C4-2B (cell line): ENCODE measurements at regions not wholly inside any gene's neighbourhood (a gene's known extent, or its start where the extent isn't known, plus 50 kb on each side); places are given as distances from the start of the nearest gene placed in this dataset.

Experiments
- H3K27ac ChIP-seq: fragments of 450-650 bp; 2 replicates; pipeline ENCODE4 v1.5.1; 2017
- ZFX ChIP-seq: fragments of 450-650 bp; IDR thresholded peaks from 2 replicates; pipeline ENCODE4 v1.6.1; 2017
- TF ChIP-seq, protein P1 (sequence below): fragments of 450-650 bp; conservative IDR thresholded peaks from 2 replicates; pipeline ENCODE4 v1.5.1; 2017; ENCODE audit warnings: mild to moderate bottlenecking

DNA sequence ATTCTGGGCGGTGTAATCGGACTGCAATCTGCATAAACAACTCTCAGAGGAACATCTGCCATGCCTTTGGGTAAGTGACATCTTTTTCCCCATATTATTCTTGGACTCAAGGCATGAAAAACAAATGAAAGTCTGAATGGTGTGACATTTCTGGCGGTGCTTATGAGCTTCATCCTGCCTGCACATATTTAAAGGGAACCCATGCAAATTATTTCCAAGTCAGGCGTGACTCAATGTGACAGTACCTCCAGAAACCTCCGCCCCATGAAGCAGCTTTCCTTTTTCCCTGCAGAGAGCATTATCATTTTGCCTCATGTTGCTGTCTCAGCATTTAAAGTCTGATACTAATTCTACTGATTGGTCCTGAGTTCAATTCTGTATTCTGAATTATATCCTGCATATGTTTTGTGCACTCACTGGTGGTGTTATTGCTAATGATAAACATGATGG lies 585.4 kb downstream of the SNAPC1 start:
- no peak overlapping the region for H3K27ac ChIP-seq
- no peak for TF ChIP-seq ZFX
- TF ChIP-seq, protein P1, sequence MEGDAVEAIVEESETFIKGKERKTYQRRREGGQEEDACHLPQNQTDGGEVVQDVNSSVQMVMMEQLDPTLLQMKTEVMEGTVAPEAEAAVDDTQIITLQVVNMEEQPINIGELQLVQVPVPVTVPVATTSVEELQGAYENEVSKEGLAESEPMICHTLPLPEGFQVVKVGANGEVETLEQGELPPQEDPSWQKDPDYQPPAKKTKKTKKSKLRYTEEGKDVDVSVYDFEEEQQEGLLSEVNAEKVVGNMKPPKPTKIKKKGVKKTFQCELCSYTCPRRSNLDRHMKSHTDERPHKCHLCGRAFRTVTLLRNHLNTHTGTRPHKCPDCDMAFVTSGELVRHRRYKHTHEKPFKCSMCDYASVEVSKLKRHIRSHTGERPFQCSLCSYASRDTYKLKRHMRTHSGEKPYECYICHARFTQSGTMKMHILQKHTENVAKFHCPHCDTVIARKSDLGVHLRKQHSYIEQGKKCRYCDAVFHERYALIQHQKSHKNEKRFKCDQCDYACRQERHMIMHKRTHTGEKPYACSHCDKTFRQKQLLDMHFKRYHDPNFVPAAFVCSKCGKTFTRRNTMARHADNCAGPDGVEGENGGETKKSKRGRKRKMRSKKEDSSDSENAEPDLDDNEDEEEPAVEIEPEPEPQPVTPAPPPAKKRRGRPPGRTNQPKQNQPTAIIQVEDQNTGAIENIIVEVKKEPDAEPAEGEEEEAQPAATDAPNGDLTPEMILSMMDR: no peak

DNA sequence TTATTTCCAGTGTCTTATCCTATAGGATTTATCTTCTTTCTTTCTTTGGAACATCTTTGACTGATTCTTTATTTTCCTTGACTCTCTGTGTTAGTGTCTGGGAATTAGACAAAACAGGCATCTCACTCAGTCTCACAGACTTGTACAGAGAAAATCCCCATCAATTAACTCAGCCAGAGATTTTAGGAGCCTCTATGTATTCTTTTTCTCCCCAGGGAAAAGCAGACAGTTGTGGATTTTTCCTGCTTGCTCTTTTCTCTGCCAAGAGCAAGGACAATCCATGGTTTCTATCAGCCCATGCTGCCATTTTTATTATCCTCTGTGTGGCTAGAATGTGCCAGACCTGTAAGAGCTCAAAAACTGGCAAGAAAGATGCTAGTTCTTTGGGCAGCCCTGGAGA lies 595.1 kb downstream of the SNAPC1 start:
- no peak for TF ChIP-seq ZFX
- TF ChIP-seq, protein P1: no peak
- no peak overlapping the region for H3K27ac ChIP-seq

DNA sequence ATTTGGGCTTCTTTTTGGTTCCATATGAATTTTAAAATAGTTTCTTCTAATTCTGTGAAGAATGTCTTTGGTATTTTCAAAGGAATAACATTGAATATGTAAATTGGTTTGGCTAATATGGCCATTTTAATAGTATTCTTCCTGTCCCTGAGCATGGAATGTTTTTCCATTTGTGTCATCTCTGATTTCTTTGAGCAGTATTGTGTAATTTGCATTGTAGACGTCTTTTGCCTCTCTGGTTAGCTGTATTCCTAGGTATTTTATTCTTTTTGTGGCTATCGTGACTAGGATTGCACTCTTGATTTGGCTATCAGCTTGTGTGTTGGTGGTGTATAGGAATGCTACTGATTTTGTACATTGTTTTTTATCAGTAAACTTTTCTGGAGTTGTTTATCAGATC lies 601.9 kb downstream of the SNAPC1 start:
- TF ChIP-seq, protein P1: no peak
- TF ChIP-seq ZFX: no peak
- H3K27ac ChIP-seq: no peak overlapping the region

DNA sequence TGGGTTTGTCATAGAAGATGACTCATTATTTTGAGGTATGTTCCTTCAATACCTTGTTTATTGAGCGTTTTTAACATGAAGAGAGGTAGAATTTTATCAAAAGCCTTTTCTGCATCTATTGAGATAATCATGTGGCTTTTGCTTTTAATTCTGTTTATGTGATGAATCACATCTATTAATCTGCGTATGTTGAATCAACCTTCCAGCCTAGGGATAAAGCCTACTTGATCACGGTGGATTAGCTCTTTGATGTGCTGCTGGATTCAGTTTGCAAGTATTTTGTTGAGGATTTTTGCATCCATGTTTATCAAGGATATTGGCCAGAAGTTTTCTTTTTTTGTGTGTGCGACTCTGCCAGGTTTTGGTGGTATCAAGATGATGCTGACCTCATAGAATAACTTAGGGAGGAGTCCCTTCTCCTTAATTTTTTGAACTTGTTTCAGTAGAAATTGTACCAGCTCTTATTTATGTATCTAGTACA lies 602.6 kb downstream of the SNAPC1 start:
- TF ChIP-seq, protein P1: no peak
- no peak for TF ChIP-seq ZFX
- H3K27ac ChIP-seq: no peak overlapping the region

DNA sequence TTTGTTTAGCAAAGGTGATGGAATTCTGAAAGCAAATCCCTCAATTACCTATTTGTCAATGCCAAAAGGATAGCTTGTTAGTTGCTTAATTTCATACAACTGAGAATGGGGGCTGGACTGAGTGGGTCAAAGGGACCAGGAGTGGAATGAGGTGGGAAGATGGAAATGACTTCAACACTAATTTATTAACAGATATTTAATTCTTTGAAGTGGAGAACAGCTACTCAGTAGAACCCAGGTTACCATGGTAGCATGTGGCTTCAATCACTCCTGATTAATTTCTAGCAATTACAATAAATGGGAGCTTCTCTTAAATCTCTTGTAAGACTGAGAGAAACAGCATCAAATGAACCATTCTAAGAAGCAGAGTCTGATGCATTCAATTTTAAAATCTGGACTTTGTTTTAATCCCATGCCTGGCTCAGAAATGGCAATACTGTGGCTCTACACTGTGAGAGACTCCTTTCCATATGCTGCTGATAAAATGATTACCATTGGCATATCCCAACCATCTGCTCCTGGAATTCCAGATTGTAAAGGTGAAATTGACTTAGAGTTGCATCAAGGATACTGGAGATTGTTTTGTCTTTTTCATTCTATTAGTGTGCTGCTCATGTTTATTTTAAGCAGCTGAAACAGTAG lies 607.8 kb downstream of the SNAPC1 start:
- no peak for TF ChIP-seq ZFX
- TF ChIP-seq, protein P1: no peak
- no peak overlapping the region for H3K27ac ChIP-seq

DNA sequence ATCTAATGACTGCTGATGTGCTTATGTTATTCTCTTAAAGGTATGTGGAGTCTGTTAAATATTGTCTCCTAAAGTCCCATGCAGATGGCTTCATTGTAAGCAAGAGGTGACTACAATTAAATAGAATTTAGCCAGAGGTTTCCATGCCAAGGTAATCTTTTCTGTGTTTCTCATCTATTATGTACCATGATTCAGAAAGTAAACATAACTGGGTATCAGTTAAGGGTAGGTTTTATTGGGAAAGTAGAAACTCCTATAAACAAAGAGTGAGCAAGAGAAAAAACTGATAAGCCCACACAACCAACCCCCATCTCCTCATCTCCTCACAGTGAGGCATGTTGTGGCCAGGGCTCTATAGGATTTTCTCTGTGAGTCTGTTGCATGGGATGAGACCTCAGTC lies 611.7 kb downstream of the SNAPC1 start:
- H3K27ac ChIP-seq: no peak overlapping the region
- TF ChIP-seq, protein P1: no peak
- no peak for TF ChIP-seq ZFX

DNA sequence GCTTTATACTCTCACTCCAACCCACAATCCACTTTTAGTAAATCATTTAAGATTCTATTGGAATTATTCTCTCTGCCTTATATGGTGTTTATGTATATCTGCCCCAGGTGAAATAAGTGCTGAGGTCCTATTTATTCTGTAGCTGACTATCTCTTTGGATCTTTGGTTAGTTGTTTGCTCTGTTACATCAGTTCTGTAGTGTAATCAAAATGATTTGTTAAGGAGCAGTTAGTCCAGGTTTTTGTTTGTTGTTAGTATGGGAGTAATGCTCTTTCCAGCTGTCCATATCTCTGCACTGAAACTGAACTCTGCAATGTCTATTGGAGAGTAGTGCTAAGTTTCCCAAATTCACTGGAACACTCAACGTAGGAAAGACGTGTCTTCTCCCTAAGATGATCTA lies 615.8 kb downstream of the SNAPC1 start:
- TF ChIP-seq, protein P1: no peak
- no peak for TF ChIP-seq ZFX
- H3K27ac ChIP-seq: no peak overlapping the region
